IPS DF 4.7 (cell line): ENCODE measurements at regions not wholly inside any gene's neighbourhood (a gene's known extent, or its start where the extent isn't known, plus 50 kb on each side); places are given as distances from the start of the nearest gene placed in this dataset.
"Not testable (repeated sequence)": the region's sequence is repeated elsewhere in the genome, so short reads cannot be mapped to it uniquely, and the experiment has no call there.

ENCODE experiments used
- DNase-seq: peaks from one replicate; pipeline ENCODE4 v3.0.0-alpha.2; 2013; ENCODE audit warnings: low spot score; ENCODE audit errors: extremely low read depth

DNA sequence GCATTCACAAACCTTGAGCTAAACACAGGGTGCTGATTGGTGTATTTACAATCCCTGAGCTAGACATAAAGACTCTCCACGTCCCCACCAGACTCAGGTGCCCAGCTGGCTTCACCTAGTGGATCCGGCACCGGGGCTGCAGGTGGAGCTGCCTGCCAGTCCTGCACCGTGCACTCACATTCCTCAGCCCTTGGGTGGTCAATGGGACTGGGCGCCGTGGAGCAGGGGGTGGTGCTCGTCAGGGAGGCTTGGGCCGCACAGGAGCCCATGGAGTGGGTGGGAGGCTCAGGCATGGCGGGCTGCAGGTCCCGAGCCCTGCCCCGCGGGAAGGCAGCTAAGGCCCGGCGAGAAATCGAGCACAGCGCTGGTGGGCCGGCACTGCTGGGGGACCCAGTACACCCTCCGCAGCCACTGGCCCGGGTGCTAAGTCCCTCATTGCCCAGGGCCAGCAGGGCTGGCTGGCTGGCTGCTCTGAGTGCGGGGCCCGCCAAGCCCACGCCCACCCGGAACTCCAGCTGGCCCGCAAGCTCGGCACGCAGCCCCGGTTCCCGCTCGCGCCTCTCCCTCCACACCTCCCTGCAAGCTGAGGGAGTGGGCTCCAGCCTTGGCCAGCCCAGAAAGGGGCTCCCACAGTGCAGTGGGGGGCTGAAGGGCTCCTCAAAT, 622.2 kb upstream of the ADGRL2 start:
- DNase-seq = not testable (repeated sequence)

DNA sequence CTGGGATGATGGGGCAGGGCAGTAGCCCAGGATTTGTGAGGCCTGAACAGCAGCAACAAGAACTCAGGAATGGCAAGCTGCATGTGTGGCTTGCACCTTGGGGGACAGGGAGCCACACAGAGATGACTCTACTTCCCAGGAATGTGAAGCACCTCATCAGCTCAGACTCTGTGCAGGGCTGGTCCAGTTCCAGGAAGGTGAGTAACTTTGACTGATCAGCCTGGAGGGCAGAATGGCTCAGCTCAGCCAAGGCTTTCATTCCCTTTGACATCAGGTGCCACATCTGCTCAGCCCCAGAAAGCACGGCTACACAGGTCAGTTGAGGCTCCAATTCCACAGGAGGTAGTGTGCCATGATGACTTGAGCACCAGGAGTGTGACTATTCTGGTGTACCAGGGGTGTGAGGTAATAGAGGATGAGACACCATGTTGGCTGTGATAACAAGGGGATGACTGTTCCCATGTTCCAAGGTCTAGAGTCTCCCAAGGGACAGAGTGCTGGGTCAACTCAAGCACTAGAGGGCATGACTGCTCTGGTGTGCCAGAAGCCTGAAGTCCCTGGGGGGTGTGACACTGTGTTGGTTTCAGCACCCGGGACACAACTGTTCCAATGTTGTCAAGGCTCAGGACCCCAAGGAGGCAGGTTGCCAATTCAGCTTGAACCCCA, 625.8 kb upstream of the ADGRL2 start:
- DNase-seq = no peak

- DNase-seq = no peak
Observed at GRCh38 chr1:81174052-81174451, 626.7 kb upstream of the ADGRL2 start.

DNA sequence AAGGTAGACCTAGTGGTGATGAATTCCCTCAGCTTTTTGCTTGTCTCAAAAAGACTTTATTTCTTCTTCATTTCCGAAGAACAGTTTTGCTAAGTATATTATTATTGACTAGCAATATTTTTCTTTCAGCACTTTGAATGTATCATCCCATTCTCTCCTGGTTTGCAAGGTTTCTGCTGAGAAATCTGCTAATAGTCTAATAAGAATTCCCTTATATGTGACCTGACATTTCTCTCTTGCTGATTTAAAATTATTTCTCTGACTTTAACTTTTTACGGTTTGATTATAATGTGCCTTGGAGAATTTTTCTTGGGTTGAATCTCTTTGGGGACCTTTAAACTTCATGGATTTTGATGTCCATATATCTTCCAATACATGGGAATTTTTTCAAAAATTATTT, 628.3 kb upstream of the ADGRL2 start:
- no peak for DNase-seq

GRCh38 chr1:81170721-81171120, 630.0 kb upstream of the ADGRL2 start:
- DNase-seq = no peak

GRCh38 chr1:81165963-81166362, 634.8 kb upstream of the ADGRL2 start:
- no peak for DNase-seq

DNA sequence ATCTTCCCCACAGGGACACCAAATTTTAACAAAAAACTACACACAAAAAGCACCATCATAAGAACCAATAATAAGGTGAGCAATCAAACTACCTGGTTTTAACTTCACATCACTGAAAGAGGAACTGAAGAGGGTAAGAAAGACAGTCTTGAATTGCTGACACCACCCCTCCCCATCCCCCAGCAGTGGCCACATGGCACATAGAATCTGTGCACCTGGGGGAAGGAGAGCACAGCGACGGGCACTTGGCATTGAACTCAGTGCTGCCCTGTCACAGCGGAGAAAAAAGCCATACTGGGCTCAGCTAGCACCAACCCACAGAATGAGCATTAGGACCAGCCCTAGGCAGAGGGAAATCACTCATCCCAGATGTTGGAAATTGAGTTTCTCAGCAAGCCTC, 640.0 kb upstream of the ADGRL2 start:
- DNase-seq = no peak

- DNase-seq = no peak
Observed at GRCh38 chr1:81158592-81158991, 642.1 kb upstream of the ADGRL2 start.

DNA sequence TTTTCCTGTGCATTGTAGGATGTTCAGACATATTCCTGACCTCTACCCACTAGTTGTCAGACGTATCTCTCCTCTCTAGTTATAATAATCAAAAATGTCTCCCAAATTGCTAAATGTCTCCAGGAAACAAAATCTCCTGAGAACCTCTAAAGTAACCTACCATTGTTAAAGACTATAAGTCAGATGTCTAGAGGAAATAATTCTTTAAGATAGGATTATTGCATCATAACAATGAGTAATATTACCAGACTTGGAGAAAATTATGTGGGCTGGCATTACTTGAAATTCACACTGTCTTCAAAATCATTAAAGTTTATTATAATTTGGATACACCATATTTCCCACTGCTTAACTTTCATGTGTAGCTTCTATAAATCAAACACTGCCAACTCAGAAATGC, 643.0 kb upstream of the ADGRL2 start:
- DNase-seq = no peak

DNA sequence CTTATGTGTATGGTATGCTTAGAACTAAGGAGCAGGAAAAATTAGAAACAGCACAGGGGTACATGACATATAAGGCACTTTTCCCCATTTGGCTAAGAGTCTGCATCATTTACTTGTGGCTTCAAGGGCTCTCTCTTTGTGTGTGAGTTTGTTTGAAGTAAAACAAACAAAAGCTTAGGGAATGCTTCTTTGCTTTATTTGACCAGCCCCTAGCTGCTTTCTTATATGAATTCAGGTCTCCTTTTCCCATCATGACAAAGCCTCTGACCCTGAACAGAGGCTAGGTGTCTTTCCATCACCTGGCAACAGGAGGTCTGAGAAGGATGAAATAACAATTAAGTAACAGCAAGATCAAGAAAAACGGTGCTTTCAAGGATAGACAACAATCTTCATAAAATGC, 643.8 kb upstream of the ADGRL2 start:
- DNase-seq = no peak

DNA sequence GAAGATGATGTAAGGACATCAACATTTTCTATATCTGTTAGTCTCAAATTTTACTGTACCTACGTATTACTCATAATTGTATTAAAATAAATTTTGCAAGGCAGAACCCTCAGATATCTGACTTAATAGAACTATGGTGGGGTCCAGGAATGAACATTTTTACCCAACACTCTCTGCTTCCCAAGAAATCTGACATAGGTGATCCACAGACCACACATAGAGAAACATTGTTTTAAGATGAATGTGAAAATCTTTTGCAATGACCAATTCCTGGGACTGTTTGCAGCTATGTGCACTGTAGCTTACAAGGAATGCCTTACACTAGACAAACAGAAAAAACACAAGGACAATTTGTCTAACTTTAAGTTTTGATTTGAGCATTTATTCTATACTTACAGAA, 645.6 kb upstream of the ADGRL2 start:
- DNase-seq = no peak

- DNase-seq = no peak
Observed at GRCh38 chr1:81151206-81151605, 649.5 kb upstream of the ADGRL2 start.

DNA sequence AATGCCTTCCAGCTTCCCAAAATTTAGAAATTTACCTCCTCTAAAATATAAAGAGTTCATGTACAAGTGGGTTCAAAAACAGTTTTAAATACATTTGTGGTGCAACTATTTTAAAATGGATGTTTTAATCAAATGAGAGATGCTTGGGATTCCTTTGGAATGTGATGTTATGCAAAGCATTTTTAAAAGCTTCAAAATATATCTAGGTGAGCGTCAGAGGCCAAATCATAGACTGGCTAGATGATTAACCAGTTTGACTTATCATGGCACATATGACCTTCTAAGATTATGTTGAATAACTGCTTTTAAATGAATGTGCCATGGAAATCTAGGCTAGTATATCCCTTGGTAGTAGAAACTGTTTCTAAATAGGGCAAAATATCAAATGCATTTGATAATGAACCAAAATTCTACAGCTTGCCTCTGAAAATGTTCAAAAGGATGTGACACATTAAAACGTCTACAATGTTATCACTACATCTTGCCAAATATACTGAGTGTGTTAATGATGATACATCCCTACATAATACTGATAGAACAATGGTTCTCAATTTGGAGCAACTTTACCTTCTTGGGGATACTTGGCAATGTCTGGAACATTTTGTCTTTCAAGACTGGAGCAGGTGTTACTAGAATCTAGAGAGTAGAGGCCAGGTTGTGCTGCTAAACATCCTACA, 650.9 kb upstream of the ADGRL2 start:
- no peak for DNase-seq

DNA sequence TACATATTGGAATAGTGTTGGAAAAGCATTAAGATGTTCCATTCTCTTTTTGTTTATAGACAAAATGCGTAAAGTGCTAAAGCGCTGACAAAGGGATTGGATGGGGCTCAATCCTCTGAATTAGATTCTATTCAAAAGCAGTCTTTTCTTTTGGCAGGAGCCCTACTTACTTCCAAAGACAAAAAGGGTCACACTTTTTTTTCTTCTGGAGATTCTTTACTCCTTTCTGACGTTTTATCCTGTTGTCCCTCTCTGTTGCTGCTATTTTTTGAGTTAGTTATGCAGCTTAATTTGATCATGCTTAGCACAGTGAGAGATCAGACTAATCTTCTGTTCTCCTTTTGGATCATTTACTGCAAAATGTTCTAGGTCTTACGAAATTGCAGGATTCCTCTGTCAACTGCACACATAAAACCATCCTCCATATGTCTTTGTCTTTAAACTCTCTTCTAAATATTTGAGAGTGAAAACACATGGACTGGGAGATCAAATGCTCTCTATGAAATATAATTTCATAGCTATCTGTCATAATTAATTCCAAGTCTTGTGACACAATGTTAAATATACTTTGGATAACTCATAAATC, 656.4 kb upstream of the ADGRL2 start:
- no peak for DNase-seq

DNA sequence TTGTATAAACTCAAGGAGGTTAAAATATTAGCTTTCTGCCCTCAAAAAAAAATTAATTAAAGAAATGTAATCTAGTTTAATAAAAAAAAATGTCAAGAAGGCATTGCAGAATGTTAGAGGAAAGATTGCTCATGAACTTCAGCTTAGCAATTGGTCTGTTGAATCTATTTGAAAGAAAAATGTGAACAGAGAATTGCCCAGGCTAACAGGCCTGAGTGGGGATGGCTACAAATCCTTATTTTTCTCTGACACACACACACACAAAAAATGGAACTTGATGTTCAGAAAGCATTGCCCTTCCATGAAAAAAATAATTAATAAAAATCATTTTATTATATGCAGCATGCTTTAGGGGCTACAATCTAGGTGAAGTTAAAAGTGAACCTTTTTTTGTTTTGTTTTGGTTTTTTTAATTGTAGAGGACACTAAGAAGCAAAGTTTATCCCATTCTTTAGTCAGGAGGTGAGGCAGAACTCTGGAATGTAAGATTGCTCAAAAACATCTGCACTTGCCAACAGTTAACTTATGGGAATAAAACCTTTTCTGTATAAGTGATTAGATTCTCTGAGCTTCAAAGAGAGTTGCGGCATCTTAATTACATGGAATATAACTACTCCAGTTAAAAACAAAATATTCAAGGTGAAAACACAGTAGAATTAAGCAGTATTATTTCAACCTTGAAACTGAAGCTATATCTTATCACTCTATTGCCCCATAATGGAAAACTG, 658.5 kb upstream of the ADGRL2 start:
- DNase-seq = no peak

GRCh38 chr1:81135524-81135923, 665.2 kb upstream of the ADGRL2 start:
- DNase-seq = no peak

DNA sequence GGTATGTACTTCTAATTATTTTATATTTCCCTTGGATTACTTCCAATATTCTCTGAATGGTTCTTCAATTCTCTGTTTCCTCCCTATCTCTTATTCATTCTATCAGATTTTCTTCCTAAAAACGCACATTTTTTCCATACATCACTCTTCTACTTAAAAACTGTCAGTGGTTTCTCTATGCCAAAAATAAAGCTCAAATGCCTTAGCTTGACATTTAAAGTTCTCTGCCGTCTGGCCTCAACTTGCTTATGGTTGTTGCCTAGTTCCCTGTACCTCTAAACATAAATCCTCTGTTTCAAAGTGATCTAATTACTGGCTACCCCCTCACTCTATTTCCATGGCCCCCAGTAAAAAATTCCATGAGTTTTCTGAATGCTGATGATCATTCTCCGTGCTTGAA, 671.0 kb upstream of the ADGRL2 start:
- DNase-seq = no peak

DNA sequence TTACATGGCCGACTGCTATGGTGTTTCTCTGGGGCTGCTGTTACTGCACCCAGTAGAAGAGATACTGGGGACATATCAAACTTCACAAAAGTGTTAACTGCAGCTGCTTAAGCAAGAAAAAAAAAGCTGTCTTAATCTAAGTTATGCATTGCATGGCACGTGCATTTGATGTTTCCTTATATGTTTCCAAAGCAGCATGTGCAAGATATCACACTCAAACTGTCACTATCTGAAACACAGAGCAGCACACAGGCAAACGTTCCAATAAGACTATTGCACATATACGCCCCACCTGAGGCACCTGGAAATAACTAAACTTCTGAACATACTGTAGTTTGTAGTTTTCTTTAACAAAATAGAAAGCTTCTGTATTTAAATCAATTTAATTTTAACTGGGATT, 671.4 kb upstream of the ADGRL2 start:
- DNase-seq = no peak

- no peak for DNase-seq
Observed at GRCh38 chr1:81128079-81128478, 672.7 kb upstream of the ADGRL2 start.

GRCh38 chr1:81126989-81127581, 673.6 kb upstream of the ADGRL2 start:
- no peak for DNase-seq

DNA sequence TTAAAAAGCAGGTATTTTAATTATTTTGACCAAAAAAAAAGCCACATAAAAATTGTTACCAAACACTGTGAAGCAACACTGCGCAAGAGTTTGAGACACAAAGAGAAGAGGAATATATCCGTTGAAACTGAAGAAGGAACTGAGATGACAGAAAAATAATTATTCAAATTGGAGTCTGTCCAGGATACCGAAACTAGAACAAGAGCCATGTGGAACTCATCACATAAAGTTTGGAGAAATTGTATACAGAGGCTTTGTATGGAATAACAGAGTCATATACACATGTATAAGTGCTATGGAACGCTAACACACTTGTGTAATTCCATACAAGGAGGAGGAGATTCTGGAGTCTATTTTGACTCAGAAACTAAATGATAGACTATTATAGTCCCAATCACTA, 675.1 kb upstream of the ADGRL2 start:
- DNase-seq = no peak
